DOHH2 (cell line): ENCODE measurements at regions not wholly inside any gene's neighbourhood (a gene's known extent, or its start where the extent isn't known, plus 50 kb on each side); places are given as distances from the start of the nearest gene placed in this dataset.

Source experiments
- CTCF ChIP-seq: fragments of 200-600 bp; sonication (generic); IDR thresholded peaks from one replicate; pipeline ENCODE4 v1.5.1; 2014; ENCODE audit warnings: antibody characterized with exemption, mild to moderate bottlenecking, low read depth, low read length; ENCODE audit not compliant: poor library complexity, severe bottlenecking
- EZH2phosphoT487 ChIP-seq: fragments of 200-600 bp; sonication (generic); IDR thresholded peaks from 2 replicates; pipeline ENCODE4 v1.6.1; 2017; ENCODE audit warnings: borderline replicate concordance, mild to moderate bottlenecking, antibody characterized with exemption, low read length, moderate library complexity, mixed read lengths

GRCh38 chr5:159571501-159572244 is 241.4 kb upstream of the IL12B start:
- TF ChIP-seq CTCF: no peak
- no peak for TF ChIP-seq EZH2phosphoT487
